HG03457 (cell line): ENCODE measurements at regions not wholly inside any gene's neighbourhood (a gene's known extent, or its start where the extent isn't known, plus 50 kb on each side); places are given as distances from the start of the nearest gene placed in this dataset.

ENCODE experiments used
- ATAC-seq: cut with Tn5 transposase; IDR thresholded peaks from one replicate; pipeline ENCODE4 v1.9.1; 2021; ENCODE audit warnings: moderate number of reproducible peaks; ENCODE audit not compliant: unreplicated experiment

DNA sequence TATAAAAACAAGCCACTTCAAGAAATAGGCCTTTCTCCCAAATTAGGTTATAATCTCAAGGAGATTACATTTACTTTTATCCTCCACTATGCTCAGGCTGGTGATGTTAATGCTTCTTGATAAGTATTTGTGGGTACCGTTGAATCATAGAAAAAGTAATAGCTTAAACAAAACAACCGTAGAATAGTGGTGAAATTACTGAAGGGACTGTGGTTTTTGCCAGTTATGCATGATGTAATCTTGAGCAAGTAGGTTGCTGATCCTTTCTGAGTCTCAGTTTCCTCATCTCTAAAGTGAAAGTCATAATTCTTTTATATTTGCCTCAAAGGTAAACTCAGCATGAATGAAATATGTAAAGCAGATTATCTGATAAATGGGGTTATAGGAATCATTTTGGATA, 187.3 kb upstream of the JAG1 start:
- no peak for ATAC-seq

DNA sequence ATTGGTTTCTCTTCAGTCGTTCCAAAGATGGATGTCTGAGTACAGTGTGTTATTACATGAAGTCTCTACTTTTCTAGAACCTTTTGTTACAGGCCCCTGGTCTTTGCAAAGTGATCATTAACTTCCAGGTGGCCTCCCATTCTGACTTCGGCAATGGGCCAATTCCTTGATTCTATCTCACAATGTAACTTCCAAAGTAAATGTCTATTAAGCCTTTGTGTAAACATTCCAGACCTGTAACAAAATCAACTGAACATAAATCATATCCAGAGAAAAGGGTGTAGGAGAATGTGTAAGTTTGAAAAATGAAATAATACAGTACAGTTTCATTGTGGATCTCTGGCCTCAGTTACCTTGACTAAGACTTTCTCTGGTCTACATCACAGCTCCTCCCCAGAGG, 187.8 kb upstream of the JAG1 start:
- ATAC-seq: no peak

DNA sequence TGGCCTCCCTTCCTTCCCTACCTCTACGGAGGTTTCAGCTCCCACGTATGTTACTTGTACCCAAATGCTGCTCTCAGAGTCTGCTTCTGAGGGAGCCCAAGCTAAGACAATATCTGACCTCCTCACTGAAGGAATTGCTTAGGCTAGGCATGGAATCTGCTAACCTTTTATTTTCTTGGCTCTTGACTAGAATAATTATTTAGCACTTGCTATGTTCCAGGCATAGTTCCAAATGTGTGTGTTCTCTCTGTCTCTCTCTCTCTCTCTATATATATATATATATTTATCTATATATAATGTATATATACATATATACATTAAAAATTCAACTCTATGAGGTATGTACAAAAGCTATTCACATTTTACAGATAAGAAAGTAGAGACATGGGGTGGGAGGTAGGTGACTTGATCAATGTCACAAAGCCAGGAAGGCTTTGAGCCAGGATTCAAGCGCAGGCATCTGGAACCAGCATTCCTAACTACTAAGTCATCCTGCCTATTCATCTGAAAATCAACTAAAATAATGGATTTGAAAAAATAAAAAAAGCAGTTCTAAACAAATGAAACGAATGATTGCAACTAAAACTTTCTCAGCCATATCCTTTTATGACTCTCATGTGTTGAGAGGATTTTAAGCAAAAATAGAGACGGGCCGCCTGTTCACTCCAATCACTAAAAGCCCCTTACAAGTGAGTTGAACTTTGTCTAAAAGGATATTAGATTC, 189.7 kb upstream of the JAG1 start:
- ATAC-seq: no peak

DNA sequence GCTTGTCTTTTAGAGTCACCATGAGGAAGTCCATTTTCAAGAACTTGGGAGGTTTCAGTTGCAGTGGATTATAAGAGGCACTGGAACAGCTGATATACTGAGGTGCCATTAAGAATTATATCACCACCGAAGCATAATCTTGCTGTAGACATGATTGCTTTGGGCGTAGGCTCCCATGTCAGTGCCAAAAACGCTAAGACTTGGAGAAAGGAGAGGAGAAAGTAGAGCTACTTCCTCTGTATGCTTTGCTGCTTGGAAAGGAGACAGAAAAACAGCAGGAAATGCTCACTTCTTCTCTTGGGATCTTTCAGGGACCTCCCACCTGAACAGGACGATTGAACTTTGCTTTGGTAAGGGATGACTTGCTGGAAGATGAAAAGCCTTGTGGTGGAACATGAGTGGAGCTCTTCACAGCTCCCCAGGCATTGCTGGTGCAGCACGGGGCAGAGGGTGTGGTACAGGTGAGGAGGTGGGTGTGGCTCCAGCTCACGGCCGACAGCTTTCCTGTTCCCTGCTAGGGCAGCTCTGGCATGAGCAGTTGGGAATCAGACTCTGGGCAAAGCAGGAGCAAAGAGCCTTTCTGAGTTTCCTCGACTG, 190.4 kb upstream of the JAG1 start:
- ATAC-seq: no peak

DNA sequence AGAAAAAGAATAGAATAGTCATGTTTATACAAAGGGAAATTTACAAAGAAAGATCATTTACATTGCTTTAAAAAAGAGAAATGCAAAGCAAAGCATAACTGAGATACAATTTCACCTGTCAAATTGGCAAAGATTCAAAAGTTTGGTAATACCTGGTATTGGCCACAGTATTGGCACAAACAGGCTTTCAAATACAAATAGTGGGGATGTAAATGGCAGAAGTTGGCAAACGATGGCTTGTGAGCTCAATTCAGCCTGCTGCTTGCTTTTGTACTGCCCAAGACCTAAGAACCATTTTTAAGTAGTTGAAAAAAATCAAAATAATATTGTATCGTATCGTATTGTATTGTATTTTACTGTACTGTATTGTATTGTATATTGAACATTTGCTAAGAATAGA, 194.5 kb upstream of the JAG1 start:
- no peak for ATAC-seq

DNA sequence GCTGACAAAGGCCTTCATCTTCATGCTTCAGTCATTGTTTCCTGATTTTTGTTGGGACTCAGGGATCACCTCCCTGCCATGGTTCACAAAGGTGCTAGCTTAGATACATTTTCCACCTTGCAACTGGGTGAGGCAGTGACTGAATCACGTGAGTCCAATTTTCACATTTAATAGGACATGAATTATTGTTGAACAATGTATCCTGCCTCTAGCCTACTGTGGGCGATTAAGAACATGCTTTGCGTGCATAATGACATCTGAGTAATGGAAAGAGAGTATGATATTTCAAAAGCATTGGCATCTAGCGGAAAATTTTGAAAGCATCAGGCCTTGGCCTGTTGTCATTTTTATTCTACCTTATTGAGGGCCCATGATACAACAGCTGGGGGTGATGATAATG, 199.2 kb upstream of the JAG1 start:
- ATAC-seq: no peak

DNA sequence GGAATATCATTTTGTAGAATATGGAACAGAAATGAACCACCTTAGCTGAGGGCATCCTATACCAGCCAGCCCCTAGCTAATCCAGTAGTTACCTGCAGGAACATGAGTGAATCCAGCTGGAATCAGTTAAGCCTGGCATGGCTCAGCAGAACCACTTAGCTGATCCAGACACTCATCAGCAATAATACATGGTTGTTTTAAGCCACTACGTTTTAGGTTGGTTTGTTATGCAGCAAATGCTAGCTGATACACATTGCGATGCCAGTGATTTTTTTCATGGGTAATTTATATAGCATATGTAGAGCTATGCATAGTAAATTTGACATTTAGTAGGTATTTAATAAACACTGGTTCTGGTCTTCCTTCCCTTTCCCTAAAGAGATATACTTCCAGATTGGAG, 201.9 kb upstream of the JAG1 start:
- no peak for ATAC-seq

DNA sequence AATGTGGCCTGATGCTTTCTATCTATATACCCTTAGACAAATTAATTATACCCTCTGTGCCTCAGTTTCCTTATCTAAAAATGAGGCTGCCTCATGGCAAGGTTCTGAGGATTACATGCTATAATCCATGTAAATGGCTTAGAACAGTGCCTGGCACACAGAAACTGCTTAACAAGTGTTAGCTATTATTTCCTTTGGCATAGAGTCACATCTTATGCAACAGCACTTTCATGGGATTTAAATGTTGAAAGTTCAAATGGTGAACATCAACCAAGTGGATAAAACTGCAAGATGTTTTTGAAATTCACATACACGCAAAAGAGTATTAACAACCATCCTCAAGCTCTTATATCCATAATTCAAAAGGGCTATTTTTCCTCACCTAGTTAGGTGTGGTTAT, 202.8 kb upstream of the JAG1 start:
- ATAC-seq: no peak

DNA sequence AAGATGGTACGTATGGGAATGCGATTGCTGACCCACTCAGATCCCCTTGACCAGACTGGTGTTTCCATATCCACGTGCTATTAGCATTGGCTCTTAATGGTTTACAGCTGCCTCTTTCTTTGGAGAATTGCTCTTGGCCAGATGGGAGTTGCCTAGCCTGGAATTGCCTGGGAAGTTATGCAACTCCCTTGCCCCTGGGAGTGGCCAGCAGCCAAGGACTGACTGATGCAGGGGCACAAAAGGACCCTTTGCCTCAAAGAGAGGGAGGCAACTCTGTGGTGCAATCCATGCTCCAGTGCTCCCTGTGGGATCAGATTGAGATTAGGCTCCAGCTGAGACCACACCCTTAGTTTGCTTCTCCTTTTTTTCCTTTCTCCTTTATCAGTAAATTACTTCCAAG, 203.5 kb upstream of the JAG1 start:
- ATAC-seq: no peak

DNA sequence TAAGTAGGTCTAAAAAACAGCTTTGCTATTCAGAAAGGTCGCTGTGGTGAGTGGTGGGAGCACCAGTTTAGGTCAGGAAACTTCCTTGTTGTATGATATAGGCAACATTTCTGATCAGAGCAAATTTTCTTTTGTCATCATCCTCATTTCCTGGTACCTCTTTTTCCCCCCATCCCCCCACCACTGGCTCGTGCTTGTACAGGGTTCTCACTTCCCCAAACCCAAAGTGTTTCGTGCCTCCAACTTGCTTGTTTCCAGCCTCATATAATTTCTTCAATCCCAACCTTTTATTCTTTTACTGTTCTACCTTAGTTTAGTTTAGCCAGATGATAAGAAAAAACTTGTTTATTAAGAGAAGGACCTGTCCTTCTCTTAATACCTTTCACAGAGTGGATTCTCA, 209.4 kb upstream of the JAG1 start:
- no peak for ATAC-seq

DNA sequence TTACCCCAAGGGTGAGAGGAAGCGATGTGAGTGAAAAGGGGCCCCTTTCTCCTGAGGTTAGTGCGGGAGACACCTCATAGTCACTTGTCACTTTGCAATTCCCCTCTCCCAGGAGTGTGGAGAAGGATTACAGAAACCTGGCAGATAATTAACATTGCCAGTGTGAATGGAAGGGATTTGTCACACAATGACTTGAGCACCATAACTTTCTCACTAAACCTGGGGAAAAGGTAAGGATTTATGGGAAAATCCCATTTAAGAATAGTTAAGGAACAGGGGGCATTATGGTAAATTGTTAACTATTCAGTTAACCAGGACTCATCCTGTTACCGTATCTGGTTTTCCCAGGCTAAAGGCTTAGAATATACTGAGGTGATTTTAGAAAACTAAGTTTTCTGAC, 219.5 kb upstream of the JAG1 start:
- no peak for ATAC-seq

DNA sequence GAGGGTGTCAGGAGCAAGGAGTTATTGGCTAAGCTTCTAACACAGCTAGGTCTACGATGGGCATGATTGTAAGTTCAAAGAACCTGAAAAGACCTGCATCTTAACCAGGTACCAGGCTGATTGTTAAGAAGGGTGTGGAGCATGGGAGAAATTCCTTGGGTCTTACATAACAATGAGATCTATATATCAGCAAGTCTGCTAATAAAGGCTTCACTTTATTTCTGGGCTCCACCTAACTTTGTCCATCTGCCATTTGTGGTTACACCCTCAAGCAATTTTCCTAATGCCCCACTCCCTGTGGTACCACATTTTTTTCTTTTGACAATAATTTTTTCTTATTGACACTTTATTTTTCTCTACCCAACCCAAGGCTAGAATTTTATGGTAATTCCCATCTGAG, 223.5 kb upstream of the JAG1 start:
- ATAC-seq: no peak

DNA sequence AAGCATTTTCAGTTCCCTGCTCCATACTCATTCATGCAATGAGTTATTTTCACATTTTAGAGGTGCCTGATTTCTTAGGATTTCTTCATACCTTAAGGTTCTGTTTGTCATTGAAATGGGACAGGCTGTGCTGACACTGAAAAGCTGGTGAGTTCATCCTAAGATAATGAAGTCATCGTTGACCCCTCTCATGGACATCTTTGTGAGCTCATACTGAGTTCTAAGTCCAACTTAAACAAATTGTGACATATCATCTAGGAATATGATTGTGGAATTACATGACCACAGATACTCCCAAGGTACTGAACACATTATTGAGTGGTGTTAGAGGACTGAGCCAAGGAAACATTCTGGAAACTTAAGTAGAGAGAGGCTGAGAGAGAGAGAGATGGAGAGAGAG, 224.8 kb upstream of the JAG1 start:
- no peak for ATAC-seq

DNA sequence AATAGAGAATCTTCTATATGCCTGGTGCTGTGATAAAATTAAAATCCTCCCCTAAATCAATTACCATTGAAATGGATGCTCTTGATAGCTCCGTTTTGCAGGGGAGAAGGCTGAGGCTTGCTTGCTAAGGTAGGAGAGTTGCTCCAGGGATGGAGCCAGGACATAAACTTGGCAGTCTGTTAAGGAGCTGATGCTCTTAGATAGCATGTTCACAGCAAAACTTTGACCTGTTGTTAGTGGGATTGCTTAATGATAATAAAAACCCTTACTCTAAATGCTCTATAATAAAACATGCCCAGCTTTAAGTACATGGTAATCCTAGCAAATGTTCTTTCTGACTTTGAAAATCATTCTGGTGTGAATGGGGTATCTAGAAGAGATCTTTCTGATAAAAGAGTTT, 228.4 kb upstream of the JAG1 start:
- no peak for ATAC-seq

DNA sequence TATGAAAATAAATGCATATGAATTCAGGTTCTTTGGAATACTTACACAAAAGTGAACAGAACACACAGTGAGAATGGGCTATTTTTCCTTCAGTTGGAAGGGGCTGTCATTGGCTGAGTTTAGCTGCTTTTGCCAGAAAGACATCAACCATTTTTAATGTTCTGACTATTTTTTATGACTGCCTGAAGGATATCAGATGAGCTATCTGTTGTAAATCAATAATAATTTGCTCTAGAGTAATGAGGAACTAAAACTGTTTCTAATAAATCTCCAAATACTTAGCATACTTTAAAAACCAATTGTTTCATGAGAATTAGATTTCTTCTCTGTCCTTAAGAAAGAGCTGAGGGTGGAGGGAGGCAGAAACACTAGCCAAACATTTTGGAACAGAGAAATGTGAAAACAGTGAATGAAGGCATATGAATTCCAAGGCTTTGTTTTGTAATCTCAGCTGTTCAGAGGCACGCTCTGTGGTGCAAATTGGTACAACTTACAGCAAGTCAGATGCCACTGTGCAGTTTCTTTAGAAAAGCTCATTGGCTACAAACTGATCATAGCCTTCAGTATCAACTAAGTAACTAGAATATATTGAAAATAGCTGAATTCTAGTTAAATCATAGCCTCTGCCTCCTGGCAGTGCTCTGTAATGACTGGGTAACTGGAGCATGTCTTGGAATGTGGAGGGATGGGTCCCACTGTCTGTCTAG, 228.9 kb upstream of the JAG1 start:
- no peak for ATAC-seq

DNA sequence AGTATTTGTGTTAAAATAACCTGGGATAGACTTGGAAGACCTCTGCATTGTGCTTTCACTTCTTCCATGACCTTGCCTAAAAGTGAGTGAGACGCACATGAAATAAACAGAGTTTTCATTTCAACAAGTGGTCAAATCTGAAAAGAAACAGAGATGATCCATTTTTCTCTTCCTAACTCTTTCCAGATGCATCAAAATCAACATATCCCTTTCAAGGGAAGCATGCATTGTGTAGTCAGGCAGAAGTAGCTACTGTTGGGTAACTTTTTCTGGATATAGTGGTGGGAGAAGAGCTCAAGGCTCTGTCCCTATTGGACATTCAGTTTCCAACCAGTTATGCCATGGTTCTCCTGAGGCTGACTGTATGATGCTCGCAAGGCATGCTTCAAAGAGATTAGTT, 233.0 kb upstream of the JAG1 start:
- ATAC-seq: no peak

DNA sequence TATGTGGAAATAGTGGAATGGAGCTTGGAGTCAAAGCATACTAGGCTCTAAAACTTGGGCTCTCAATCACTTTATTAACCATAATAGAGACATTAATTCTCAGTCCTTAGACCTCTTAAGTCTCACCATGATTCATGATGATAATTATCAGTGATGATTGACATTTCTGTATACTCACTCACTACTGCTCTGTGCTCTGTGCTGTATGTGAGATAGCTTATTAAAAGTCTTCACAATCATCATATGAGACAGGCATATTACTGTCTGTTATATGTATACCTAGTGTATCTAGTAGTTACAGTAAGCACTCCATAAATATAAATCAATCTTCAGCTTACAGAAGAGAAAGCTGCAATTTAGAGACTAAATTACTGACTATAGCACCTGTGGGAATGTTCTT, 236.0 kb upstream of the JAG1 start:
- no peak for ATAC-seq

DNA sequence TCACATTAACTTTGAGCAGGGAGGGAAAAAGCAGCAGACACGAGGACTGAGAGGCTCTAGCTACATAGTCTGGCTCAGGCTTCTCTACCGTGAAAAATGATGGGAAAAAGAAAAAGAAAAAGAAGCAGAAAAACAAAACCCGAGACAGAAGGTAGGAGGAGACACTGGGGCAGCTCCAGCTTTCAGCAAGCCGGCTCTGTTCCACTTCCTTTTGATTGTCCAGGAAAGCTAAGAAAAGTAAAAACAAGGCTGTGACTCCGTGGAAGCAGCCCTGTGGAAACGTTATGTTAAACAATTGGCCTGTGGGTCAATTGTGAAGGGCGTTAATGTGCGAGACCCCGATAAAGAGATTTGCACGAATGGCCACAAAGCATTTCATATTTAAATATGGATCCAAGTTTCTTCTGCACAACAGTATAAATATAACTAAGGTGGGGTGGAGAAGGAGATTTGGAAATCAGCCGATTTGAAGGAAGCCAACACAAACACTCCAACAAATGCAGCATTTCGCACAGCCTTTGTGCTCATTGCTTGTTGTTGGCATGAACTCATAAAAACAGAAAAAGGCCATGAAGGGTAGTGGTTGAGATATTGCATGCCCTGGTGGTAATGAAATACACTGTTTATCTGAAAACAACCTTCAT, 236.9 kb upstream of the JAG1 start:
- ATAC-seq: no peak

DNA sequence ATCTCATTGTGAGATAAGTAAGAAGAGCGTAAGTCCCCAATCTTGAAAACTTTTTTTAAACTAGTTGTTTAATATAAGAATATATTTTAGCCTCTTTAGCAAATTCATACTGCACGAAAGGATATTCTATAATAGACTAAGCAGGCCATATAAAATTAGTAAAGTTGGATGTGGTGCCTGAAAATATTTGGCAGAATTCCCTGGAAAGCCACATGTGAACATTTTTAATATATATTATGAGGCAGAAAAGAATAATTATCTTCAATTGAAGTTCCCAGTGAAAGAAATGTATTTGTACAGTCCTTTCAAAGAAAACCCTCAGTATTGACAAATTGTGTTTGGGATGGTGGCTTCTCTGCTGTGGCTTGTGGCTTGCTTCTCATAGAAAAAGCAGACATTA, 237.5 kb upstream of the JAG1 start:
- ATAC-seq: no peak

DNA sequence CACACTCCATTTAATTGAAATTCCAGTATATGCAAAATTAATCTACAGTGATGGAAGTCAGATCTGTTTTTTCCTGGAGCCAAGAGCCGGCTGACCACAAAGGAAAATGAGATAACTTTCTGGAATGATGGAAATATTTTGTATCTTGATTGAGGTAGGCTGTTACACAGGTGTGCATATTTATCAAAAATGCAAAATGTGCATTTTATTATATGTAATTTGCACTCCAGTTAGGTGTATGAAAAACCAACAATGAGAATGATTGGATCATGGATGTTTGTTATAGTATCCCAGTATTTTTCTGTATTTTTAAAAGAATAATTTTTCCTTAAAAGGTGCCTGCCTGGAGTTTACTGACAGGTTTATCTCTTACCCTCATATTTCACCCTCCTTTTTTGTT, 242.0 kb upstream of the JAG1 start:
- no peak for ATAC-seq

DNA sequence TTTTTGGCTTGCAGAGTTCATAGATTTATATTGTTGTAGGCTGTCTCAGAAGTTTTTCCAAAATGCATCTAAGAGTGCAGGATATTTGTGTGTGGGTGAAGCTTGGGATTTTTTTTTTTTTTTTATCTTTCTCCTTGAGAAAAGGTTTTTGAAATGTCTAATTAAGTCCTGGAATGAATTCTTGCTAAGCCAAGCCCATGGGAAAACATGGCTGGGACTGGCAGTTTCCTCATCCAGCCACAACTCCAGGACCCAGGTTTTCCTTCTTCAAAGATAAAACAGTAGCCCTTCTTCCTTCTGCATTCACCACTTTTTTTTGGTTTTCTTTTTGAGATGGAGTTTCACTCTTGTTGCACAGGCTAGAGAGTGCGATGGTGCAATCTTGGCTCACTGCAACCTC, 242.5 kb upstream of the JAG1 start:
- no peak for ATAC-seq

DNA sequence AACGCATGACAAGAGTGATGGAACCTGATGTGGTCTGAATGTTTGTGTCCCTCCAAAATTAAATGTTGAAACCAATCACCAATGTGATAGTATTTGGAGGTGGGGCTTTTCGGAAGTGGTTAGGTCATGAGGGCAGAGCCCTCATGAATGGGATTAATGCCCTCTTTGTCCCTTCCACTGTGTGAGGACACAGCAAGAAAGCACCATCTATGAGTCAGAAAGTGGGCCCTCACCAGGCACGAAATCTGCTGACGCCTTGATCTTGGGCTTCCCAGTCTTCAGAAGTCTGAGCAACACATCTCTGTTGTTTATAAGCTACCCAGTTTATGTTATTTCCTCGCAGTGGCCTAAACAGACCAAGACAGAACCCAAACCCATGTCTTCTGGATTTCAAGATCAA, 244.0 kb upstream of the JAG1 start:
- ATAC-seq: no peak
